GM12878 (cell line): ENCODE measurements at regions not wholly inside any gene's neighbourhood (a gene's known extent, or its start where the extent isn't known, plus 50 kb on each side); places are given as distances from the start of the nearest gene placed in this dataset.

Experiments used
- ATAC-seq: fragments of 200-7000 bp; cut with Tn5 transposase; 3 replicates; pipeline ENCODE4 v1.9.1; 2020; ENCODE audit warnings: mild to moderate bottlenecking, moderate library complexity
- BruUV-seq: library from RNA; stranded (reverse); fragments of 400-500 nt; replicated peaks from 2 replicates; lab custom pipeline; 2021; lab: Mats Ljungman, UMichigan
- CTCF ChIA-PET: fragments of 300-600 bp; sonication (Branson Sonifier 250); formaldehyde crosslinking; extraction: SDS; loops from one replicate; lab custom pipeline; 2021; ENCODE audit warnings: inconsistent platforms; lab: Yijun Ruan, JAX
- POLR2A ChIA-PET: fragments of 350-600 bp; formaldehyde crosslinking; extraction: SDS; loops from one replicate; lab custom pipeline; 2021; ENCODE audit warnings: inconsistent platforms; lab: Charles Lee
- RAD21 ChIA-PET: fragments of 300-600 bp; sonication (Branson Sonifier 250); formaldehyde crosslinking; loops from one replicate; lab custom pipeline; 2023; ENCODE audit warnings: antibody characterized with exemption; ENCODE audit not compliant: unreplicated experiment; lab: Charles Lee
- SMC1A ChIA-PET: fragments of 300-600 bp; sonication (Branson Sonifier 250); formaldehyde crosslinking; loops from one replicate; lab custom pipeline; 2023; ENCODE audit not compliant: unreplicated experiment, uncharacterized antibody; lab: Charles Lee
- DNase-seq: peaks from one replicate; pipeline ENCODE4 v3.0.0-alpha.2; 2011; ENCODE audit warnings: low read depth, low spot score
- FAIRE-seq: peaks from 3 replicates; lab custom pipeline; 2011; peaks lifted over from hg19 to GRCh38; lab: Jason Lieb, UNC
- H2AFZ ChIP-seq: 2 replicates; pipeline ENCODE4 v1.6.0; 2011; ENCODE audit warnings: low read depth, low read length, control low read depth; ENCODE audit not compliant: control insufficient read depth
- H3K27ac ChIP-seq: 2 replicates; pipeline ENCODE4 v1.5.1; 2011; ENCODE audit warnings: control low read depth; ENCODE audit not compliant: control insufficient read depth, insufficient read depth
- H3K27me3 ChIP-seq, 2 experiments: replicated peaks in 1 of 2; 2 replicates each; pipeline versions ENCODE4 v1.6.0 to v1.6.1; 2011; ENCODE audit warnings: low read length in 1 of 2; ENCODE audit not compliant: control insufficient read depth in 2 of 2, insufficient read depth in 2 of 2
- H3K36me3 ChIP-seq, 2 experiments: 2 replicates each; pipeline ENCODE4 v1.5.1; 2011; ENCODE audit warnings: low read length in 1 of 2; ENCODE audit not compliant: control insufficient read depth in 2 of 2, insufficient read depth in 2 of 2
- H3K4me1 ChIP-seq: 2 replicates; pipeline ENCODE4 v1.6.1; 2011; ENCODE audit warnings: mild to moderate bottlenecking, low read length, moderate library complexity, mixed read lengths; ENCODE audit not compliant: control insufficient read depth, insufficient read depth
- H3K4me2 ChIP-seq: 2 replicates; pipeline ENCODE4 v1.6.0; 2011; ENCODE audit warnings: control low read depth; ENCODE audit not compliant: control insufficient read depth, insufficient read depth
- H3K4me3 ChIP-seq: fragments of 200-600 bp; sonication (generic); 2 replicates; pipeline ENCODE4 v1.5.1; 2016
- H3K79me2 ChIP-seq: 2 replicates; pipeline ENCODE4 v1.6.0; 2011; ENCODE audit warnings: low read length; ENCODE audit not compliant: control insufficient read depth, insufficient read depth
- H3K9ac ChIP-seq: 2 replicates; pipeline ENCODE4 v1.8.0; 2011; ENCODE audit warnings: low read length, control low read depth, mixed read lengths; ENCODE audit not compliant: control insufficient read depth, insufficient read depth
- H3K9me3 ChIP-seq: replicated peaks from 3 replicates; pipeline ENCODE4 v1.5.1; 2011; ENCODE audit warnings: mild to moderate bottlenecking, low read length; ENCODE audit not compliant: control insufficient read depth, insufficient read depth
- H4K20me1 ChIP-seq: 2 replicates; pipeline ENCODE4 v1.6.0; 2011; ENCODE audit not compliant: control insufficient read depth, insufficient read depth
- BHLHE40 ChIP-seq, 2 experiments: fragments of 450-650 bp in 1 of 2; IDR thresholded peaks; 2 replicates each; pipeline ENCODE4 v1.6.1; 2011 to 2017; ENCODE audit warnings: low read depth in 2 of 2, borderline replicate concordance in 1 of 2, improper control_type of control experiment in 1 of 2, low read length in 1 of 2, mild to moderate bottlenecking in 1 of 2
- CBX3 ChIP-seq: fragments of 200-600 bp; sonication (generic); IDR thresholded peaks from 2 replicates; pipeline ENCODE4 v1.6.1; 2016; ENCODE audit warnings: low read depth, borderline replicate concordance
- CTCF ChIP-seq, 3 experiments: IDR thresholded peaks in 2 of 3; conservative IDR thresholded peaks in 1 of 3; 2 replicates each; pipeline ENCODE4 v1.5.1; 2011; ENCODE audit warnings: low read depth in 3 of 3, low read length in 3 of 3, mild to moderate bottlenecking in 3 of 3, control low read depth in 2 of 3, moderate library complexity in 2 of 3, inconsistent platforms in 1 of 3, mixed read lengths in 1 of 3; ENCODE audit not compliant: control insufficient read depth in 2 of 3, insufficient read depth in 1 of 3; ENCODE audit errors: extremely low read depth in 1 of 3
- FOXM1 ChIP-seq: IDR thresholded peaks from 2 replicates; pipeline ENCODE4 v1.6.1; 2012; ENCODE audit warnings: low read depth, mild to moderate bottlenecking, inconsistent platforms, low read length, moderate library complexity
- NR2F1 ChIP-seq: fragments of 450-650 bp; conservative IDR thresholded peaks from 2 replicates; pipeline ENCODE4 v1.6.1; 2017; ENCODE audit warnings: mild to moderate bottlenecking
- RAD21 ChIP-seq: IDR thresholded peaks from 2 replicates; pipeline ENCODE4 v1.6.1; 2011; ENCODE audit warnings: mild to moderate bottlenecking, low read depth, low read length, moderate library complexity; ENCODE audit not compliant: insufficient read depth
- RFX5 ChIP-seq: IDR thresholded peaks from 2 replicates; pipeline ENCODE4 v1.6.1; 2011; ENCODE audit warnings: low read depth, low read length, improper control_type of control experiment
- SKIL ChIP-seq: fragments of 450-650 bp; IDR thresholded peaks from 2 replicates; pipeline ENCODE4 v1.6.1; 2017; ENCODE audit warnings: mild to moderate bottlenecking, low read depth, inconsistent platforms; ENCODE audit not compliant: poor library complexity, severe bottlenecking
- SMAD5 ChIP-seq: IDR thresholded peaks from 2 replicates; pipeline ENCODE4 v1.6.1; 2016; ENCODE audit warnings: antibody characterized with exemption, low read depth
- STAT3 ChIP-seq: IDR thresholded peaks from 2 replicates; pipeline ENCODE4 v1.6.1; 2011; ENCODE audit warnings: low read depth, low read length, improper control_type of control experiment
- ZBED1 ChIP-seq: IDR thresholded peaks from 2 replicates; pipeline ENCODE4 v1.6.1; 2016; ENCODE audit warnings: borderline replicate concordance
- WGBS: methylation state at CpG from one replicate; pipeline ENCODE4 v1.1.6; 2016; ENCODE audit warnings: low lambda C conversion rate; ENCODE audit not compliant: insufficient replicate concordance, insufficient coverage; ENCODE audit errors: missing lambda C conversion rate; 5-methylcytosine and 5-hydroxymethylcytosine counted together
- in situ Hi-C: fragments of 300-500 bp; cut with MboI; formaldehyde crosslinking; loops from 9 replicates; pipeline ENCODE4 v1.14.3; 2018; ENCODE audit warnings: mixed read lengths
- intact Hi-C: fragments of 100-400 bp; cut with micrococcal nuclease; formaldehyde crosslinking; loops from one replicate; pipeline ENCODE4 v1.14.2; 2022; ENCODE audit not compliant: unreplicated experiment

GRCh38 chr7:9091282-9091681, 657.9 kb downstream of the NXPH1 start:
- no peak overlapping the region for H2AFZ ChIP-seq
- no peaks in the 10 kb centered on the region for H4K20me1 ChIP-seq
- no peaks in the 10 kb centered on the region for H3K4me1 ChIP-seq
- H3K36me3 ChIP-seq, result no peaks in the 10 kb centered on the region
- no peaks in the 10 kb centered on the region for H3K79me2 ChIP-seq
- no peak overlapping the region for H3K4me3 ChIP-seq
- CTCF ChIA-PET, result no interaction called here
- no peak for FAIRE-seq
- peak; percentile 75 for ATAC-seq
- intact Hi-C loops (loop anchor here (5.0 kb wide), 2 partner anchors 654 to 674 kb away; no protein-coding TSS in a partner anchor), in situ Hi-C loops (no loop called here)
- no peak overlapping the region for H3K4me2 ChIP-seq
- no peak for DNase-seq
- SMC1A ChIA-PET, result no interaction called here
- TF ChIP-seq RAD21 (peak; percentile 68; the same call in 1 of the 2 replicates), CTCF (IDR thresholded peaks at IDR 0.05 in 2 of 3, conservative IDR thresholded peaks at IDR 0.05 in 1 of 3; ENCODE audit: control insufficient read depth in 2 of 3, extremely low read depth in 1 of 3, insufficient read depth in 1 of 3, low read depth in 3 of 3, low read length in 3 of 3) (peak; percentile 7 to 30 (median 27); a peak in 2 of 6 replicates), ZBED1 (no peak)
- RAD21 ChIA-PET, result no interaction called here
- H3K9me3 ChIP-seq, result no peaks in the 10 kb centered on the region
- BruUV-seq, result no TSS peak
- H3K27ac ChIP-seq, result no peak overlapping the region
- no peaks in the 10 kb centered on the region for H3K27me3 ChIP-seq
- no peak overlapping the region for H3K9ac ChIP-seq
- POLR2A ChIA-PET, result no interaction called here
- WGBS, result 14% methylated on average over 3 of the region's 3 CpGs

GRCh38 chr7:9097565-9098060, 664.2 kb downstream of the NXPH1 start:
- Histone ChIP-seq H3K9ac (no peak overlapping the region), H2AFZ (no peak overlapping the region), H3K79me2 (no peaks in the 10 kb centered on the region), H3K27ac (no peak overlapping the region), H3K9me3 (no peaks in the 10 kb centered on the region), H3K4me3 (no peak overlapping the region), H3K4me2 (no peak overlapping the region), H3K36me3 (no peaks in the 10 kb centered on the region), H4K20me1 (no peaks in the 10 kb centered on the region), H3K4me1 (no peaks in the 10 kb centered on the region), H3K27me3 (no peaks in the 10 kb centered on the region)
- RAD21 ChIA-PET, result no interaction called here
- 0% methylated on average over 2 of the region's 2 CpGs for WGBS
- DNase-seq, result no peak
- in situ Hi-C loops, result no loop called here
- no peak for ATAC-seq
- no TSS peak for BruUV-seq
- no peak for FAIRE-seq
- POLR2A ChIA-PET, result no interaction called here
- SMC1A ChIA-PET, result no interaction called here
- intact Hi-C loops, result no loop called here
- CTCF ChIA-PET, result no interaction called here
- TF ChIP-seq NR2F1 (no peak), ZBED1 (no peak), SKIL (no peak), BHLHE40 (IDR thresholded peaks at IDR 0.05; ENCODE audit: borderline replicate concordance in 1 of 2, low read depth in 2 of 2, low read length in 1 of 2) (no peak), CBX3 (no peak), STAT3 (no peak), RFX5 (no peak), SMAD5 (no peak), FOXM1 (no peak)
